ENCODE measurements at regions not wholly inside any gene's neighbourhood (a gene's known extent, or its start where the extent isn't known, plus 50 kb on each side); places are given as distances from the start of the nearest gene placed in this dataset.

GRCh38 chr17:77320485-77321256, 179.9 kb downstream of the SEC14L1 start:
- Histone ChIP-seq H3K4me1 (ENCODE audit: control insufficient read depth in 4 of 4, insufficient read depth in 4 of 4, low read length in 3 of 4) (peaks cover 10 to 52% (median 36%) of the 10 kb centered on the region in 4 donors), H3K9ac (ENCODE audit: low read depth in 1 of 2, low read length in 2 of 2) (no peak overlapping the region), H3K9me3 (ENCODE audit: control insufficient read depth in 4 of 4, low read length in 3 of 4) (no peaks in the 10 kb centered on the region), H3K36me3 (ENCODE audit: control insufficient read depth in 4 of 4, insufficient read depth in 3 of 4, low read depth in 1 of 4, low read length in 3 of 4) (peaks cover 0 to 5% (median 0%) of the 10 kb centered on the region in 4 donors), H3K27me3 (ENCODE audit: control insufficient read depth in 4 of 4, insufficient read depth in 4 of 4, low read length in 3 of 4) (no peaks in the 10 kb centered on the region), H3K4me3 (ENCODE audit: low read depth in 1 of 3, low read length in 3 of 3) (no peak overlapping the region), H3K27ac (ENCODE audit: low read depth in 1 of 2, low read length in 2 of 2) (peak overlapping the region; percentile 57 to 68)
- WGBS = 83% methylated on average over 30 of the region's 30 CpGs
- DNase-seq (ENCODE audit: low spot score) = no peak
- no peak for TF ChIP-seq FOXA2 (IDR thresholded peaks at IDR 0.05)
- no peak for TF ChIP-seq NR2F2 (IDR thresholded peaks at IDR 0.05)
- no peak for TF ChIP-seq CTCF (IDR thresholded peaks at IDR 0.05; ENCODE audit: low read depth, low read length, missing input control)
- TF ChIP-seq MAX (IDR thresholded peaks at IDR 0.05) = no peak
- peak in 1 of 2 donors; percentile 33 for TF ChIP-seq RXRA (IDR thresholded peaks at IDR 0.05)

- Histone ChIP-seq H3K27ac (ENCODE audit: low read depth in 1 of 2, low read length in 2 of 2) (peak overlapping the region; percentile 88 to 92), H3K27me3 (ENCODE audit: control insufficient read depth in 4 of 4, insufficient read depth in 4 of 4, low read length in 3 of 4) (no peaks in the 10 kb centered on the region), H3K9me3 (ENCODE audit: control insufficient read depth in 4 of 4, low read length in 3 of 4) (no peaks in the 10 kb centered on the region), H3K4me1 (ENCODE audit: control insufficient read depth in 4 of 4, insufficient read depth in 4 of 4, low read length in 3 of 4) (peaks cover 1 to 50% (median 36%) of the 10 kb centered on the region in 4 donors), H3K36me3 (ENCODE audit: control insufficient read depth in 4 of 4, insufficient read depth in 3 of 4, low read depth in 1 of 4, low read length in 3 of 4) (peaks cover 0 to 5% (median 0%) of the 10 kb centered on the region in 4 donors), H3K9ac (ENCODE audit: low read depth in 1 of 2, low read length in 2 of 2) (no peak overlapping the region), H3K4me3 (ENCODE audit: low read depth in 1 of 3, low read length in 3 of 3) (no peak overlapping the region)
- no peak for DNase-seq (ENCODE audit: low spot score)
- 87% methylated on average over 35 of the region's 35 CpGs for WGBS
- TF ChIP-seq RXRA (IDR thresholded peaks at IDR 0.05) (no peak), REST (IDR thresholded peaks at IDR 0.05) (no peak), ZBTB33 (IDR thresholded peaks at IDR 0.05) (no peak), CTCF (IDR thresholded peaks at IDR 0.05; ENCODE audit: low read depth, low read length, missing input control) (no peak), NR2F2 (IDR thresholded peaks at IDR 0.05) (no peak), TAF1 (conservative IDR thresholded peaks at IDR 0.05) (no peak)
Observed at GRCh38 chr17:77321649-77322513, 181.1 kb downstream of the SEC14L1 start.

Measured in liver (tissue), 8 donors.